HFFc6 (cell line): ENCODE measurements at regions not wholly inside any gene's neighbourhood (a gene's known extent, or its start where the extent isn't known, plus 50 kb on each side); places are given as distances from the start of the nearest gene placed in this dataset.

ENCODE experiments used
- DNase-seq: peaks from one replicate; pipeline ENCODE4 v3.0.0-alpha.2; 2018
- H3K27ac Mint-ChIP-seq: 2 replicates; pipeline ENCODE4 v1.8.0; 2020; ENCODE audit warnings: mild to moderate bottlenecking, mixed read lengths
- H3K27me3 Mint-ChIP-seq: 2 replicates; pipeline ENCODE4 v1.8.0; 2021; ENCODE audit warnings: mild to moderate bottlenecking, moderate library complexity, mixed read lengths; ENCODE audit not compliant: insufficient read depth
- H3K36me3 Mint-ChIP-seq: 2 replicates; pipeline ENCODE4 v1.8.0; 2021; ENCODE audit warnings: low read depth, mixed read lengths
- H3K4me1 Mint-ChIP-seq: 2 replicates; pipeline ENCODE4 v1.8.0; 2020; ENCODE audit warnings: low read depth, mixed read lengths
- H3K4me3 Mint-ChIP-seq: 2 replicates; pipeline ENCODE4 v1.8.0; 2020; ENCODE audit warnings: mild to moderate bottlenecking, moderate library complexity, mixed read lengths
- H3K9me3 Mint-ChIP-seq: 2 replicates; pipeline ENCODE4 v1.8.0; 2020; ENCODE audit warnings: mild to moderate bottlenecking, mixed read lengths
- TF ChIP-seq, protein P1 (sequence below): fragments of 200-600 bp; sonication (generic); IDR thresholded peaks from 2 replicates; pipeline ENCODE4 v1.5.0; 2021; ENCODE audit warnings: antibody characterized with exemption, mild to moderate bottlenecking

DNA sequence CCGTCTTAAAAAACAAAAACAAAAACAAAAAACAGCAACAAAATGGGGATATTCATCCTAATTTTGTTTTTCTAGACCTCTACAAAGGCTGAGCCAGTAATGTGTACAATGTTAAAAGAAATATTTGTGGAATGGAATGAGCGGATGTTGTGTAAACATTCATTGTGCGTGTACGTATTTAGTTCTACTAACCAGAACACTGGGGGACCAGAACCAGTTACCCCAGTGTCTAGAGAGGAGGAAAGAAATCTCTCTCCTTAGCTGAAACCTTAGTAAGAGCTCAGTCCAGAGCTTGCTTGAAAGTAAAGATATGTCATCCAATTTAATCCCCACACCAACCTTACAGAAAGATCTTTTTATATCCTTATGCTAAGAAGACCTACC is 106.7 kb upstream of the CPEB4 start:
- peaks cover 48% of the 10 kb centered on the region for H3K4me1 Mint-ChIP-seq
- H3K27me3 Mint-ChIP-seq = no peaks in the 10 kb centered on the region; the same call in 1 of the 2 replicates
- H3K9me3 Mint-ChIP-seq = no peaks in the 10 kb centered on the region
- peak overlapping the region; percentile 71 for H3K4me3 Mint-ChIP-seq
- H3K36me3 Mint-ChIP-seq = no peaks in the 10 kb centered on the region
- DNase-seq = peak; percentile 17
- TF ChIP-seq, protein P1, sequence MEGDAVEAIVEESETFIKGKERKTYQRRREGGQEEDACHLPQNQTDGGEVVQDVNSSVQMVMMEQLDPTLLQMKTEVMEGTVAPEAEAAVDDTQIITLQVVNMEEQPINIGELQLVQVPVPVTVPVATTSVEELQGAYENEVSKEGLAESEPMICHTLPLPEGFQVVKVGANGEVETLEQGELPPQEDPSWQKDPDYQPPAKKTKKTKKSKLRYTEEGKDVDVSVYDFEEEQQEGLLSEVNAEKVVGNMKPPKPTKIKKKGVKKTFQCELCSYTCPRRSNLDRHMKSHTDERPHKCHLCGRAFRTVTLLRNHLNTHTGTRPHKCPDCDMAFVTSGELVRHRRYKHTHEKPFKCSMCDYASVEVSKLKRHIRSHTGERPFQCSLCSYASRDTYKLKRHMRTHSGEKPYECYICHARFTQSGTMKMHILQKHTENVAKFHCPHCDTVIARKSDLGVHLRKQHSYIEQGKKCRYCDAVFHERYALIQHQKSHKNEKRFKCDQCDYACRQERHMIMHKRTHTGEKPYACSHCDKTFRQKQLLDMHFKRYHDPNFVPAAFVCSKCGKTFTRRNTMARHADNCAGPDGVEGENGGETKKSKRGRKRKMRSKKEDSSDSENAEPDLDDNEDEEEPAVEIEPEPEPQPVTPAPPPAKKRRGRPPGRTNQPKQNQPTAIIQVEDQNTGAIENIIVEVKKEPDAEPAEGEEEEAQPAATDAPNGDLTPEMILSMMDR = no peak
- H3K27ac Mint-ChIP-seq = peak overlapping the region; percentile 99

DNA sequence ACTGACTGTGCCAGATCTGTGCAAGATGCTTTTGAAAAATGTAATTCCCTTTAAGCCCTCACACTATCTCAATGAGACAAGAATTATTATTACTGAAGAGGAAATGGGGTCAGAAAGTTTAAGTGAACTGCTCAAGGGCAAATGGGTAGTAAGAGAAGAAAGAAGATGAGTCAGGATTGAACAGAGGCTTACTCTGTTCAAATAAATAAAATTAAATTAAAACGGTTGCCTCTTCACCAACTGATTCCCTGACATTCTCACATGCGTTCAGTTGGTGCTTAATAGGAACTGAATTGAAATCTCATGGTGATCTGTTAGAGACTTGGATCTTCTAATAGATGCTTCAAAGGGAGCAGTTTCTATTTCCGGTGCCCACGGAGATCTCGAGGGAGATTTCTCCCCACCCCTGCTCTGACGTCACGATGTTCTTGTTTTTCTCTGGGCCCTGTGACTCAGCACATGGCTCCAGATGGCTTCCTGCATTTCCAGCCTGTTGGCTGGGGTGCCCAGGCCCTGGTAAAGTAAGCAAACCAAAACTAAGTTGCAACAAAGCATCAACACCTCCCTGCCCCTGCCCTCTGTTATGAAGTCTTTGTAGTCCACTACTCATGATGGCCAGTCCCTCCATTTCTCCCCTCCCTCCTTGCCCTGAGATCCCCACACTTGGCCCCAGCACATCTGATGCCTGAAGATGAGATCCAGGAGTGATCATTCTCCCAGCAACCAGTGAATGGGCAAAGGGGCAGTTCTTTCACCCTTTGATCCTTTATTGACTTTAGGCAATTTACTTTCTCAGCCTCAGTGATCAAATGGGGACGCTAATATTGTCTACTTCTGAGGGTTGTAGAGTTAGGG is 106.1 kb upstream of the CPEB4 start:
- TF ChIP-seq, protein P1 = no peak
- peak overlapping the region; percentile 99 for H3K27ac Mint-ChIP-seq
- H3K36me3 Mint-ChIP-seq = no peaks in the 10 kb centered on the region
- DNase-seq = peak; percentile 83
- no peaks in the 10 kb centered on the region; the same call in 1 of the 2 replicates for H3K27me3 Mint-ChIP-seq
- H3K4me3 Mint-ChIP-seq = peak overlapping the region; percentile 71
- H3K9me3 Mint-ChIP-seq = no peaks in the 10 kb centered on the region
- H3K4me1 Mint-ChIP-seq = peaks cover 49% of the 10 kb centered on the region

DNA sequence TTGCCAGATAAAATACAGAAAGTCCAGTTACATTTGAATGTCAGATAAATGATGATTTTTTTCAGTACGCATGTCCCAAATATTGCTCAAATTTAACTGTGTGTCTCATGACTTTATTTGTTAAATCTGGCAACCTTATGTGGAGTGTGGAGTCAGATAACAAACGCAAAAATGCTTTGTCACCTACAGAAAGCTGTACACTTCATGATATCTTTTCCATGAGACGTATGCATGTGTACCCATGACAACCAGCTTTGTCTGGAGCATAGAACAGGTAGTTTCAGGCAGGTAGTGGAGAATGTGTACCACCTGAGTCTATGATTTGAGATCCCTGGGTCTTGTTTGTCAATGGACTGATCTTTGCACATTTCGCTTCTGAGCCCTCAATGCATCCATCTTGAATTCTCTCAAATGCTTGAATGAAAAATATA is 105.5 kb upstream of the CPEB4 start:
- H3K27ac Mint-ChIP-seq = peak overlapping the region; percentile 99
- DNase-seq = no peak
- H3K9me3 Mint-ChIP-seq = no peaks in the 10 kb centered on the region
- TF ChIP-seq, protein P1 = no peak
- H3K4me3 Mint-ChIP-seq = peak overlapping the region; percentile 71; the same call in 1 of the 2 replicates
- H3K27me3 Mint-ChIP-seq = no peaks in the 10 kb centered on the region; the same call in 1 of the 2 replicates
- H3K36me3 Mint-ChIP-seq = no peaks in the 10 kb centered on the region
- H3K4me1 Mint-ChIP-seq = peaks cover 56% of the 10 kb centered on the region

DNA sequence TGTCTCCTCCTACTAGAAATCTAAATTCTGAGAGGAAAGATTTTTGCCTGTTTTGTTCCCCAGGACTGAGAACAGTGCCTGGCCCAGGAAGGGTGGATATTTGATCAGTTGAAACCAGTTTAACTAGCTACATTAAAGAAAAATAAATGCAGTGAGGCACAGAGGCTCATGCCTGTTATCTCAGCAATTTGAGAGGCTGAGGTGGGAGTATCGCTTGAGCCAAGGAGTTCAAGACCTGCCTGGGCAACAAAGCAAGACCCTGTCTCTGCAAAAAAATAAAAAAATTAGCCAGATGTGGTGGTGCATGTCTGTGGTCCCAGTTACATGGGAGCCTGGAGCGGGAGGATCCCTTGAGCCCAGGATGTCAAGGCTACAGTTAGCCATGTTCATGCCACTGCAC is 104.8 kb upstream of the CPEB4 start:
- TF ChIP-seq, protein P1 = no peak
- Mint-ChIP-seq H3K27me3 (no peaks in the 10 kb centered on the region; the same call in 1 of the 2 replicates), H3K36me3 (no peaks in the 10 kb centered on the region), H3K27ac (no peak overlapping the region), H3K4me1 (peaks cover 59% of the 10 kb centered on the region), H3K4me3 (no peak overlapping the region), H3K9me3 (no peaks in the 10 kb centered on the region)
- no peak for DNase-seq

DNA sequence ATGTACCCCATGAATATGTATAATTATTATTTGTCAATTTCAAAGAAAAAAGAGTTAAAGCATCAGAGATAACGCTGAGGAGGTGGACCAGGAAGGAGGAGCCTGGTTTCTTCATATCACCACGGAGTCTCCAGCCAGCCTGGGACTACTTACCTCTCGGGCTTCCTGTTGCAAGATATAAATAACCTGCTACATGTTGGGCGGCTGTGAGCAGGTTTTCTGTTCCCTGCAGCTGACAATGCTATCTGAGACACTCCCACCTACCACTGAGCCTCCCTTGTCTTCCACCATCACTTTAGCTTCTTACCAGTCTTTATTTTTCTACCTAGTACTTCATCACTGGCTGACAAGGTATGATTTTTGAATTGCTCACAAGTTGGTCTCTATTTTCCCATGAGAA is 102.7 kb upstream of the CPEB4 start:
- no peak overlapping the region for H3K27ac Mint-ChIP-seq
- H3K4me1 Mint-ChIP-seq = peaks cover 64% of the 10 kb centered on the region
- no peak overlapping the region for H3K4me3 Mint-ChIP-seq
- TF ChIP-seq, protein P1 = no peak
- DNase-seq = no peak
- no peaks in the 10 kb centered on the region for H3K36me3 Mint-ChIP-seq
- no peaks in the 10 kb centered on the region; the same call in none of the 2 replicates for H3K27me3 Mint-ChIP-seq
- no peaks in the 10 kb centered on the region for H3K9me3 Mint-ChIP-seq
